Retina (tissue), 1 donor: ENCODE measurements at regions not wholly inside any gene's neighbourhood (a gene's known extent, or its start where the extent isn't known, plus 50 kb on each side); places are given as distances from the start of the nearest gene placed in this dataset.
"Not testable (repeated sequence)": the region's sequence is repeated elsewhere in the genome, so short reads cannot be mapped to it uniquely, and the experiment has no call there.

ENCODE experiments used
- DNase-seq: peaks from one replicate; pipeline ENCODE4 v3.0.0-alpha.2; 2016

DNA sequence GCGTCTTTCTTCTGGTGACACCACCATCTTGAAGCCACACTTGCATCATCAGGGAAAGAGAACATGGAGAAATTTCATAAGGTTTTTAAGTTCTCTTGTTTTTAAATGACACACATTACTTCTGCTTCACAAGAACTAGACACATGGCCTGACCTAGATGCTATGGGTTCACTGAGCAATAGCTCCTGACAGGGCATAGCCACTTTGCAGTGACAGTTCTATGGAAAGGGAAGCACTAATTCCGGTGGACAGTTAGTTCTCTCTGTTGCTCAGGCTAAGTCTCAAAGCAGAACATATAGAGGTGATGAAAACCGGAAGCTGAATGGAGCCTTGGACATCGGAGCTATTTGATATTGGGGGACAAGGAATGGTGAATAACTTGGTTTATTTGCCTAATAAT lies 940.1 kb upstream of the WWC1 start:
- DNase-seq, result peak; percentile 68

DNA sequence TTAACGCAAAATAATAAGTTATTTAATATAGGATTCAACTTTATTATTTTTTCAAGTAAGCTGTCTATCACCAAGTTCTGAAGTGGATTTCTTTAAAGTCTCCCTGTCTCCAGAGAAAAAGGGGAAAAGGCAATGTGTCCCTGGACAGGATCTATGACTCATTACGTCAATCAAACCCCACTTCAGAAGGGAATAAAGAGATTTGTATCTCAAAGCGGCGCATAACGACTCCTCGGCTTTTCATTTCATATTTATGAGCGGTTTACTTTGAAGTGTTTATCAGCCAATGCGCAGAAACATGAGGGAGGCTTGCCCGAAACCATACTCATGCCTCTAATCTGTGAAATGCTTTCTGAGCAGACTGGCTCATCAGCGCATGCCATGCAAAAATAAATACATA lies 938.6 kb upstream of the WWC1 start:
- DNase-seq, result no peak

DNA sequence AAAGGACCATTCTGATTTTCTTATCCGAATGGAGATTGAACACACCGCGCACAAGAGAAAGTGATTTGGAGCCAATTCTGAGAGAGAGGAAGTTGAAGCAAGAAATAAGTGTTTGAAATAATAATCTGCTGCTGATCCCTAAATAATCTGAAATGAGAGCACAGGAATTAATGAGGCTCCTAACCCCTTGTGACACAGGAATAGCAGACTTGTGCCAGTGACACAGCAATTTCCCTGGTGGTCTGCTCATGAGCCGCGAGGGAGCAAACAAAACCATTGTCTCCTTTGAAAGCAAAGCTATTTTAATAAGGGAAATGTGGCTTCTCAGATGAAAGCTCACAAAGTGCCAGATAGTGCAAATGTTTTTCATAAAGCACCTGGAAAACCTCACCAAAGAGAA lies 936.1 kb upstream of the WWC1 start:
- peak; percentile 49 for DNase-seq

DNA sequence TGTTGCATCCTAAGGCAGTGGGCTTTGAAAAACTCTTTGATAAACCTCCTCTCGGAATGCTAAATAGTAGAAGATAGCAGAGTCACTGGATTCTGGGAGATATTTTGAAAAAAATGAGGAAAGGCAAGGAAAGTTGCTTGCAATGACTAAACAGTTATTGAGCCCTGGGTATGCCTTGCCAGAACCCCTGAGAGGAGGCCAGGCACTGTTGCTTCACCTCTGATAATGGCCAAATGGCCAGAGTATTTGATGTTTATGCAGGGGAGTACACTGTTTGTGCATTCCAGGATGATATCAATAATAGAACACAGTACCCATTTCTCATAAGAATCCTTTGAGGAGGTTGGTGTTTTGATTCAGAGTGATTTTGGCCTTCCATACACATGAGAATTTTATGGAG lies 935.1 kb upstream of the WWC1 start:
- no peak for DNase-seq

DNA sequence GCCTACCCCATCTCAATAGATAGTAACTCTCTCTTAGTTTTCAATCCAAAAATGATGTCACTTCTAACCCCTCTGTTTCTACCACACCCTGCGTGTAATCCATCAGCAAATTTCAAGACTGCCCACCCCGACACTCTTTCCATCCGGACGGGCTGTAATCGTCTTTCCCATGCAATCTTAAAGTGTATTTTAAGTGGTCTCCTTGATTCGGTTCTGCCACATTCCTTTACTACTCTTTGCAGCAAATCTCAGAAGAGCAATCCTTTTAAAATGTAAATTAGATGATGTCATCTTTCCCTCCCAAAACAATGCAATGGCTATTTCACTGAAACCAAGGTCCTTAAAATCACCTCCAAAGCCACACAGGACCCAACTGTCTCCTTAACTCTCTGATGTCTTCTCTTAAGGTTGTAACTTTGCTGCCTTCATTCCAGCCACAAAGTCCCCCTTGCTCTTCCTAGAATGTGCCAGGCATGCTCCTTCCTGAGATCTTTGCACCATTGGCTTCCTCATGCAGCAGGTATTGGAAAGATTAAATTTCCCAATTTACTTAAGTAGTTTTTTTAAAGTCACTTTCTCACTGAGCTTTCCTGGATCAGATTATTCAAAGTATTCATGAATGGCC lies 932.5 kb upstream of the WWC1 start:
- DNase-seq, result no peak

DNA sequence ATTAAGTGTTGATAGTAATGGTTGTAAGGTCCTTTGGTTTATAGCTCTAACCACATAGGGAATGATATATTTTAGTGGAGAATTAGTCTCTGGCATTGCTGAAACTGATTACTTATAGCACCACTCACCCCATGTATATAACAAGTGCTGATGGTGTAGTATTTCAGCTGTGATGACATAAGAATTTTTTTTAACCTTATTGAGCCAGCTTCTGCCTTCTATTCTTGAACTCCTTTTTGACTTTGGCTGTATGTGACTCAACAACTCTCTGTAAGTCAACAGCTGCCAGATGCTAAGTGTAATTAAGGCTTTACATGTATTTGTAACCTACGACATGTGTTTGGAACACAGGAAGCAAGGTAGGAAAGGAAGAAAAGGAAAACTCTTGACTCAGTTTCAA lies 929.6 kb upstream of the WWC1 start:
- no peak for DNase-seq

DNA sequence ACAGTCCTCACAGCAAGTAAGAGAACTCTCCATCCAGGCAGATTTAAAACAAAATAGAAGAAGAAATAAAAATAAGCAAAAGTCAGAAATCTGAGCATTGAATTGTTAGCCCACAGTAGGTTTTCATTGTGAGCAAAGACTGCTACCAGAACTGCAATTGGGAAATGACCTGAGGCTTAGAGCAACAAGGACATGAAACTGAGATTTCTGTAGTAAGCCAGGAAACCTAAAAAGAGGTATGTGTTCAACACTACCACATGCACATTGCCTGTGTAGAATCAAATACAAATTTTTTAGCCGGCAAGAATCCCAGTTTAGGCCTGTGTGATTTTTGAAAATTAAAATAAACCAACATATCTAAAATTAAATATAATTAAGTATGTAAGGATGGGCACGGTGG lies 928.4 kb upstream of the WWC1 start:
- no peak for DNase-seq

DNA sequence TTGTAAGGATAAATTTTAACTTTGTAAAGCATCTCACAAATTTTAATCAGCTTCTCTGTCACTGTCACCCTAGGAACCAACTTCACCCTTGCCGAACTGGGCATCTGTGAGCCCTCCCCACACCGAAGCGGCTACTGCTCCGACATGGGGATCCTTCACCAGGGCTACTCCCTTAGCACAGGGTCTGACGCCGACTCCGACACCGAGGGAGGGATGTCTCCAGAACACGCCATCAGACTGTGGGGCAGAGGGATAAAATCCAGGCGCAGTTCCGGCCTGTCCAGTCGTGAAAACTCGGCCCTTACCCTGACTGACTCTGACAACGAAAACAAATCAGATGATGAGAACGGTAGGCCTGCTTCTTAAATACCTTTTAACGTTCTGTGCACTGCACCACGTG lies 916.3 kb upstream of the WWC1 start:
- no peak for DNase-seq

DNA sequence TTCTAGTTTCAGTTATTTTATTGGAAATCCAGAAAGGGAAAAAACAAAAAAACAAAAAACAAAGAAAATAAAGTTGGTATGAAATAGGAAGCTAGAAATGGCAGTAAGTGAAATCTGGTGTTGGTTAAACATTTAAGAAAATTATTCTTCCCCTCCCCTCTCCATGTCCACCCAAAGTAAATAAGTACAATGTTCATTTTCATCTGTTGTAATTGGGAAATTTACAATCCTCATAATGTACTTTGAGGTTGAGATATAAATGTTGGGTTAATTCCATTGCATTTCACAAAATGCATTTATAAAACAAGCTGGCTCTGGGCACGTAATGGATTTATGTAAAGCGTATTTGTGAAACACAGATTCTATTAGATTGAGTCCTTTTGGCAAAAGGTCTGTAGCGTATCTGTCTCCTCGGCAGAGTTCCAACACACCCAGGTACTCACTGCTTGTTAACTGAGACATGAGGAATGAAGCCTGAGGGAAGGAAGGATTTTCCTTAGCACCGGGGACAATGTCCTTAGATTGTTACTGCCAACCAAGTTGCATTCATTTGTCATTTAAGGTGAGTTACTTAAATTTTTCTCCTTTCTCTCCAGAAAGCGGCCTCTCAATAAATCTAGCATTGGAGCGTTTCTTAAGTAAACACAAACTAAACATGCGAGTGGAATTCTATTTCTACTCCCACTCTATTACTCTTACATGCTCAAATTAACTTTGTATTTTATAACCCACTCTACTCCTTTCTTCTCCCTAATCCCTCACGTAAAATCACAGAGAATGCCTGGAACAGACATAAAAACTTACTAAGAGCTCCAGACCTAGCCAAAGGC lies 912.3 kb upstream of the WWC1 start:
- no peak for DNase-seq

DNA sequence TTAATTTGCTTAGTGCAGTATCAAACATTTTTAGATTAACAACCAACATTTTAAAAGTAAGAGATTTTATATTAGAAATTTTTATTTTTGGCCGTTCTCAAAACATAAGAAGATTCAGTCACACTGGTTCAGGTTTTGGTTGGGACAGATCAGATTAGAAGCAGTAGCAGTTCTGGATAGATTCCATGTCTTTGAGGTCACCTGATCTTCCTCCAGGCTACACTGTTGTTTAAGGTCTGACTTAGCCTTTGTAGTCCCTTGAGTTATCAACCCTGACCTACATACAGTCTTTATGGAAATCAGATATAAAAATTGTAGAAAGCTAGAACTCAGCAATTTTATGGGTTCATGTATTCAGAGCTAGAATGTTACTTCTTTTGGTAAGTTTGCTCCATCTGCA lies 910.0 kb upstream of the WWC1 start:
- no peak for DNase-seq

DNA sequence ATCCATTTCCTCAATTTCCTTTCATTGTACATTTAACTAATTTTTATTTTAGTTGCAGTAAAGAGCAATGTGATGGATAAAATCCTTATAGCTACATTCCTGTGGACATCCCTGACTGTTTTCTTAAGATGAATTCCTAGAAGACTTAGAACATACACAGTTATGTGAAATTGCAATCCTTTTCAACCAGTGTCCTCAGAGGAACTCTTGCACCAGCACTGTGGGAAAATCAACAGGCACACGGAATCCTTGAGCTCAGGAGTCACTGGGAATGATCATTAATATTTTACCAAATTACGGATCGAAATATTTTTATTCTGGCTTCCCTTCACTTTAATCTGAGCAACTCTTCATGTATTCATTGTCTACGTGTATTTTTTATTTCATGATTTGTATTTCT lies 901.9 kb upstream of the WWC1 start:
- DNase-seq, result no peak

DNA sequence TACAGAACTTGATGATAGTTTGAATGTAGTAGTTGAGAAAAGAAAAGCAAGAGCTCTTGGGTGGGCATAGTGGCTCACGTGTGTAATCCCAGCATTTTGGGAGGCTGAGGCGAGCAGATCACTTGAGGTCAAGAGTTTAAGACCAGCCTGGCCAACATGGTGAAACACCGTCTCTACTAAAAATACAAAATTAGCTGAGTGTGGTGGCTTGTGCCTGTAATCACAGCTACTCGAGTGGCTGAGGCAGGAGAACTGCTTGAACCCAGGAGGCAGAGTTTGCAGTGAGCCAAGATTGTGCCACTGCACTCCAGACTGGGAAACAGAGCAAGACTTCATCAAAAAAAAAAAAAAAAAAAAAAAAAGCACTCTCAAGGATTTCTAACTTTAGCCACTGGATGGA lies 900.2 kb upstream of the WWC1 start:
- DNase-seq, result not testable (repeated sequence)

DNA sequence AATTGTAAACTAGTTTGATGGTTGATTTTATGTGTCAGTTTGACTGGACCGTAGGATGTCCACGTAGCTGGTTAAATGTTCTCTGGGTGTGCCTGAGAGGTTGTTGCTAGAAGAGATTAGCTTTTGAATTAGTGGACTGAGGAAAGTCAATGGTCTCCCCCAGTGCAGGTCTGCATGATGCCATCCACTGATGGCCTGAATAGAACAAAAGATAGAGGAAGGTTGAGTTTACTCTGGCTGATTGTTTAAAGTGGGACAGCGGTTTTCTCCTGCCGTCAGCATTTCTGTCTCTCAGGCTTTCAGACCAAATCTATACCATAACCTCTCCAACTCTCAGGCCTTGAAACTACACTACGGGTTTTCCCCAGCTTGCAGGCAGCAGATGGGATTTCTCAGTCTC lies 899.2 kb upstream of the WWC1 start:
- DNase-seq, result peak; percentile 18

DNA sequence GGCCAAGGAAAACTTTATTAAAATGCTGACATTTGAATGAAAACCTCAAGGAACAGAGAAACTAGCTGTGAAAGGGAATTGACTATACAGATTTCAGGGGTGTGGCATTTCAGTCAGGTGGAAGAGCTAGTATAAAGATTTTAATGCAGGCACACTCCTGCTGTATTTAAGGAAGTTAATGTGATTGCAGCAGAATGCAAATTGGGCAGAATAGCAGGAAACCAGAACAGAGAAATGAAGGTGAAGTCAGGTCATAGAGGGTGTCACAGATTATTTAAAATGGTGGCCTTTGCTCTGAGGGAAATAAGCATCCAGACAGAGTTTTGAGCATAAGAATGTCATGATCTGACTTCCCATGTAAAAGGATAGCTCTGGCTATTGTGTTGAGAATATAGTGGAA lies 898.1 kb upstream of the WWC1 start:
- no peak for DNase-seq

DNA sequence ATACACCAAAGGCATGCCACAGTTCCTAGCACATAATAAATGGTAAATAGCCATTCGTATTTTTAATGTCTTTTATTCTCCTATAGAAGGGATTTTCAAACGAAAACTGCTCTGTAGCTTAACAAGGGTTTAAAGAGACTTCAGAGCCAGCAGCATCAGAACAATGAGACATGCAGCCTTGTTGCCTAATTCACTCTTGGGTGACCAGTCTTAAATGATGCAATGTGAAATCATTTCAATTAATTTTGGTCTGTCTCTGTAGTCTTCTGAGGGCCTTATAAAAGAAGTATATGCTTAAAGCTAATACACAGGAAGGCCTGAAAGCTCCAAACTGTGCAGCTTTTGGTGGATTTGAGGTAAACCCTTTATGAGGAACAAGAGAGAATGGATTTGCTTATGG lies 888.8 kb upstream of the WWC1 start:
- no peak for DNase-seq

DNA sequence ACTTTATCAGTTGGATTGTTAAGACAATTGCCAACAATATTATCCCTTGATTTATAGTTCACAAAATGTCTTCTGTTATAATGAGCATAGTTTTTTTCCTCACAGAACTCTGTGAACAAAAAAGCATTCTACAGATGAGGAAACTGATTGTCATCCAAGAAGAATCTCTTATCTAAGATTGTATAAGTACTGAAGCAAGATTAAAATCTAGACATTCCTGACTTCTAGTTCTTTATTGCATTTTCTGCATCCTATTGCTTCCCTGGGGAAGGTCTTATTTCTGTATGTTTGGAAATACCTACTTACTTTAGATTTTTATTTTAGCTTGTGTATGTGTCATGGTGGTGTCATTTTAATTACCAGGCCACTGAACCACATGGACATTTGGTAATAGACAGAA lies 884.9 kb upstream of the WWC1 start:
- DNase-seq, result no peak

DNA sequence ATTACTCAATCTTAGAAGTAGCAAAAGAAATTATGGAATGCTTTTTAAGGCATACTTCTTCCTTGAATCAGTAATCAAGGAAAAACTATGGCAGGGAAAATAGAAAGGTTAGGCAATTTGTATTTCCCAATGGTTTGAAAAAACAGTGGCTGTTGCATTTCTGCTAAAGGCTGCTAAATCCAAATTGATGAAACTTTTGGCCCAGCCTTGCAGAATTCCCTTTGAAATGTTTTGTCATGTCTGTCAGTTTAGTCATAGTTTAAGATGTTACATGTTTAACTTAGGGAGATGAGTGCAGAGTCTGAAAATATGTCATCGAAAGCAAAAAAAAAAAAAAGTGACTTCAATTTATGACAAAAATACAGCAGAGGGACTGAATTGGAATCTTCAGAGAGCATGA lies 878.9 kb upstream of the WWC1 start:
- DNase-seq, result no peak

DNA sequence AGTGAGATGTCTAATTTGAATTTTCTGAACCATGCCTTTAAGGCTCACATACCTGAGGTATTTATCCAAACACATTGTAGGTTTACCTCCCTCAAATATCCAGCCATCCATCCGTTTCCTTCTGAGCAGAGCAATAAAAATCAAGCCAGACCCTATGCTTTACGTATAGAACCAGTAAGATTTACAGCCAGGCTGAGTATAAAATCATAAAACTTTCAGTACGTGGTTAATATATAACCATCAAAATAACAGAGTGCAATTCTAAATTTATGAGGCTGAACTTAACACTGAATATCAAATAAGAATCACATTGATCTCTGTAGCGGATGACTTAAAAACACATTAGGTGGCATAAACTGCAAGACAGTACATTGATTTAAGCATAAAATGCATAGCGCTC lies 877.9 kb upstream of the WWC1 start:
- DNase-seq, result no peak

DNA sequence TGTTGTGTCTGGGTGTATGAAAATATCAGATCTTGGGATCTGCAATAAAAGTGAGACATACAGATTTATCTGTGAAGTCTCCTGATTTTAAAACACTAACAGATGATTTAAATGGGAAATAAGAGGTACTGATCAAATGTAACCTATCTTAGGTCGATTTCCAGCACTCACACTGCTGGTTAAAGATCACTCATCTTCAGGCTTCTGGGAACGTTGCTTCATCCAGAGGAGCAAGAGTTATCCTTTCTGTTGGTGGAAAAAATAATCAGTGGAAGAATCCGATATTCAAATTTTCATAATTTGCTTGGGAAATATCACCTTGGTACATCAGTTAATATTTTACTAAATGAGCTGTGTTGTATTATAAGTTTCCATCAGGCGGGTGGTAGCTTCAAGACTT lies 876.8 kb upstream of the WWC1 start:
- DNase-seq, result no peak

DNA sequence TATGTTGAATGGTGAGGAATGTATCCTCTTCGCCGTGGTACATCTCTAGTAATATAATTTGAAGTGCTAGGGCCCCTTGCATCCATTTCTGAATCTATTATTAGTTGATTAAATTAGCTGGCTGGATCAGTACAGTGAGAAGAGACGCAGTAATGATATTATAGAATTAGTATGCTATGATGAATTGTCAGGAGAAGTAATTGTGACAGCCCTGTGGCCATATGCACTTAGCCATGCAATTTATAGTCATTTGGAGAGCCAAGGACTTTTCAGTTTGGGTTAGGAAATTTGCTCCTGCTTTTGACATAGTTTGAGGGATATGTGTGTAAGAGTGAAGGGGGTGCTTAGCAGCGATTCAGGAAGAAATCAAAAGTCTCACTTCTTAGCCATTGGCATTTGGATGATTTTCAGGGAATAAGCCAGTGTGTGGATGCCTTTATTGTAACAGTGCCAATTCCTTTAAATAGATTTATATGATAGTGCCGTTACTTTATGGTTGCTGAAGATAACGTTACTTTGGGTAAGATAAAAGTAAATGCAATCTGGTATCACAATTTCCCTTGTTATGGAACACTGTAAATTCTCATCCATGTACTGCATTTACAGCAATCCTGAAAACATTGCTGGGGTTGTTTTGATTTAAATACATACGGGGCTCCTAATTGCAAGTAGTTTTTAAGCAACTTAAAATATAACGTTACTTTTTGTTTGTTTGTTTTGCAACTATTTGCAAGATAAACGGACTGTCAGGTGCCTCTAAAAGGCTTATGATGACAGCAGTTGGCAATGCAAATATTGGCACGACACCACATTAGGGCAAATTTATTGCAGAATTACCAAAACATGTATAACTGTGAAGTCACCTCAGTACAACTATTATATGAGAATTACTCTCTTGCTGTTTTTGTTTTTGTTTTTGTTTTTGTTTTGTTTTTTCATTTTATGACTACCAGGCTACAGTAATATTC lies 875.4 kb upstream of the WWC1 start:
- no peak for DNase-seq

DNA sequence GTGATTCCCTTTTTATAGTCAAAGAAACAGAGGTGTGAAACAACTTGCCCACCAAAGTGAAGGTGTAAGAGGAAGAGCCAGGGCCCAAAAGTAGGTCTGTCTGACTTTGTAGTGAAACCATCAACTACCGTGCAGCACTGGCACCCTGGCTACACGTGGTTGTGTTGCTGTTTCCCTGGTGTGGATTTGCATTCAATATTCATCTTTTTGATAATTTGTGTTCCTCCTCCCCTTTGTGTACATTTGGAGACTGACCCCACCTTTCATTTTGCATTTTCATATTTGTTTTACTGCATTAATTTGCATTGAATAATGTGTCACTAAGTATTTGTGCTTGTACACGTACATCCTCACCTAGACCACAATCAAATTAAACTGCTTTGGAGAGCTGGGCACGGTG lies 873.8 kb upstream of the WWC1 start:
- DNase-seq, result no peak

DNA sequence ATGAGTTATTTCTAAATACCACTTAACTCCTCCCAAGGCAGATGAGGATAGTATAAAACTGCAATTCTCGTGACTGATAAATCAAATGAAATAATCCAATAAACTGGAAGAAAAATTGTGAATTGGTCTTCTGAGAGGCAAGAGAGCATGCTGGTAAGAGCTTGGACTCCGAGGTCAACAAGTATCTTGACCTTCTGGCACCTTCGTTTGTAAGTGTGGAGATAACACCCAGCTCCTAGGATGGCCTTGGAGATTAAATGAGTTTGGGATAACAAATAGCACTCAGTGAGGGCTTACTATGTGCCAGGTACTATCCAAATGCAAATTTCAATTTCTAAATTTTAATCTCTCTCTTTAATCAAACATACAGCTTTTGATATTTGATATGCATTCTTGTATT lies 866.3 kb upstream of the WWC1 start:
- no peak for DNase-seq

DNA sequence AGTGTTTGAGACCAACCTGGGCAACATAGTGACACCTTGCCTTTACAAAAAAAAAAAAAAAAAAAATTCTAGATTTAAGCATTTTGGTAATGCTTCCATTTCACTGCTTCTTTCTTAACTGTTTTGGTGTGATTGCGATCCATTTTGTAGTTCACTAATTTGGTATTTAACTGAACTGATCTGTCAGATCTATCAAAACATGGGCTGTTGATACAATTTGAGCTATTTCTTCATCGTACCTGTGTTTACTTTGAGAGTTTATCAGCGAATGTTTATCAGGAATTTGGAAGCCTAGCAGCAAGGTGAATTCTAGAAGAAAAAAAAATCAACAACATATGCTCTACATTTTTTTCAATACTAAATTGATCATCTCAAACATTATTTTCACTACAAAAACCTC lies 864.9 kb upstream of the WWC1 start:
- no peak for DNase-seq

DNA sequence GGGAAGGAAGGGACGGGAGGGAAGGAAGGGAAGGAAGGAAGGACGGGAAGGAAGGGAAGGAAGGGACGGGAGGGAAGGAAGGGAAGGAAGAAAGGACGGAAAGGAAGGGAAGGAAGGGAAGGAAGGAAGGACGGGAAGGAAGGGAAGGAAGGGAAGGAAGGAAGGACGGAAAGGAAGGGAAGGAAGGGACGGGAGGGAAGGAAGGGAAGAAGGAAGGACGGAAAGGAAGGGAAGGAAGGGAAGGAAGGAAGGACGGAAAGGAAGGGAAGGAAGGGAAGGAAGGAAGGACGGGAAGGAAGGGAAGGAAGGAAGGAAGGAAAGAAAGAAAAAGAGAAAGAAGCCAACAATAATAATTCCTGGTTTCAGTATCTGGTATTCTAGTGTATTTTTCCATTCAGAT lies 863.8 kb upstream of the WWC1 start:
- DNase-seq, result not testable (repeated sequence)
